GM12864 (cell line): ENCODE measurements at regions not wholly inside any gene's neighbourhood (a gene's known extent, or its start where the extent isn't known, plus 50 kb on each side); places are given as distances from the start of the nearest gene placed in this dataset.

Experiments used
- DNase-seq: peaks from one replicate; pipeline ENCODE4 v3.0.0-alpha.2; 2011; ENCODE audit warnings: low read depth
- H3K4me3 ChIP-seq: 2 replicates; pipeline ENCODE4 v1.5.1; 2011; ENCODE audit warnings: mild to moderate bottlenecking, low read depth, low read length, control low read depth
- CTCF ChIP-seq: IDR thresholded peaks from 2 replicates; pipeline ENCODE4 v1.5.1; 2011; ENCODE audit warnings: low read depth, mild to moderate bottlenecking, moderate library complexity, low read length, control low read depth, inconsistent platforms; ENCODE audit errors: missing control alignments

- no peak for TF ChIP-seq CTCF
- no peak for DNase-seq
- H3K4me3 ChIP-seq: no peak overlapping the region
These were observed 51.3 kb upstream of the VOPP1 start for GRCh38 chr7:55623617-55624016.

DNA sequence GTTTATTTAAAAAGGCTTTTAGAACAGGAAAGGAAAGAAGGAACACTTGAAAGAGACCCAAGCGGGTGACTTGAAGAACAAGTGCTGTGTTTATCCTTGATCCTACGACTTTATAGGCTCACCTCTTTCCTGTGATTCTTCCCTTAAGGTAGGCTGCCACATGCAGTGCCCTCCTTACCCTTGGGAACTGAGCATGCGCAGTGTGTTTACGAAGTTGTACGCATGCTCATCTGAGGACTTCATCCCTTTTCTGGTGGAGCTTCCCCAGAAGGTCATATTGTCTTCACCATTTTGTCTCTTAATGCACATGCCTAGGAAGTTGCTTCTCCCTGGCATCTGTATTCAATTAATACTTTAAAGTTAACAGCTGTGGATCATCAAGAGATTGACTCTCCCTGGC, 49.9 kb upstream of the VOPP1 start:
- no peak overlapping the region for H3K4me3 ChIP-seq
- no peak for TF ChIP-seq CTCF
- no peak for DNase-seq
